ENCODE measurements at regions not wholly inside any gene's neighbourhood (a gene's known extent, or its start where the extent isn't known, plus 50 kb on each side); places are given as distances from the start of the nearest gene placed in this dataset.

DNA sequence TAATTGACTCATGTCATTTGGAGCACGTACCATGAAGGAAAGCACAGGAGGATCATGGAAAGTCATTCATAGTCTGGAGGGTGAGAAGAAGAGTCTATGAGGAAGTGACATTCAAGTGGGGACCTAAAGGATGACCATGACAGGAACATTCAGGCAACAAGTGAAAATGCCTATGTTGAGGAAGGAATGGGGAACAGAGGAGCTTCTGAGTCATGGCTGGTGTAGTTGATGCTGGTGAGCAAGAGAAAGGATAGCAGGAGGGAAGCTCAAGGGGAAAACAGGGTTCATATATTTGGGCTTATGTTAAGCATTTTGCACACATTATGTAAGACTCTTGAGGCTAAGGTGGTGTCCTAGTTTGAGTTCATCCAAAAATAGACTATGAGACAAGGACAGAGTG, 318.6 kb downstream of the HNRNPD start:
- no peak for TF ChIP-seq EZH2phosphoT487 (IDR thresholded peaks at IDR 0.05; ENCODE audit: borderline replicate concordance, low read length)
- TF ChIP-seq, protein P1, sequence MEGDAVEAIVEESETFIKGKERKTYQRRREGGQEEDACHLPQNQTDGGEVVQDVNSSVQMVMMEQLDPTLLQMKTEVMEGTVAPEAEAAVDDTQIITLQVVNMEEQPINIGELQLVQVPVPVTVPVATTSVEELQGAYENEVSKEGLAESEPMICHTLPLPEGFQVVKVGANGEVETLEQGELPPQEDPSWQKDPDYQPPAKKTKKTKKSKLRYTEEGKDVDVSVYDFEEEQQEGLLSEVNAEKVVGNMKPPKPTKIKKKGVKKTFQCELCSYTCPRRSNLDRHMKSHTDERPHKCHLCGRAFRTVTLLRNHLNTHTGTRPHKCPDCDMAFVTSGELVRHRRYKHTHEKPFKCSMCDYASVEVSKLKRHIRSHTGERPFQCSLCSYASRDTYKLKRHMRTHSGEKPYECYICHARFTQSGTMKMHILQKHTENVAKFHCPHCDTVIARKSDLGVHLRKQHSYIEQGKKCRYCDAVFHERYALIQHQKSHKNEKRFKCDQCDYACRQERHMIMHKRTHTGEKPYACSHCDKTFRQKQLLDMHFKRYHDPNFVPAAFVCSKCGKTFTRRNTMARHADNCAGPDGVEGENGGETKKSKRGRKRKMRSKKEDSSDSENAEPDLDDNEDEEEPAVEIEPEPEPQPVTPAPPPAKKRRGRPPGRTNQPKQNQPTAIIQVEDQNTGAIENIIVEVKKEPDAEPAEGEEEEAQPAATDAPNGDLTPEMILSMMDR (IDR thresholded peaks at IDR 0.05; ENCODE audit: low read depth, low read length, poor library complexity, severe bottlenecking): no peak
- Histone ChIP-seq H3K79me2 (ENCODE audit: control insufficient read depth, low read length) (no peaks in the 10 kb centered on the region), H3K4me2 (ENCODE audit: low read length) (no peak overlapping the region), H3K4me1 (ENCODE audit: control insufficient read depth, low read length) (no peaks in the 10 kb centered on the region), H3K4me3 (ENCODE audit: low read length) (no peak overlapping the region), H3K27me3 (ENCODE audit: control insufficient read depth, low read length) (no peaks in the 10 kb centered on the region), H3K36me3 (ENCODE audit: control insufficient read depth, low read length) (no peaks in the 10 kb centered on the region), H3K9me3 (ENCODE audit: control insufficient read depth, insufficient read depth, low read length) (no peaks in the 10 kb centered on the region), H3K27ac (ENCODE audit: low read depth, low read length) (no peak overlapping the region), H3F3A (ENCODE audit: control insufficient read depth, insufficient read depth) (no peaks in the 10 kb centered on the region), H3K9me2 (replicated peaks; ENCODE audit: control insufficient read depth, low read length) (no peaks in the 10 kb centered on the region), H4K20me1 (ENCODE audit: control insufficient read depth, insufficient read depth, low read depth, low read length) (no peaks in the 10 kb centered on the region)

DNA sequence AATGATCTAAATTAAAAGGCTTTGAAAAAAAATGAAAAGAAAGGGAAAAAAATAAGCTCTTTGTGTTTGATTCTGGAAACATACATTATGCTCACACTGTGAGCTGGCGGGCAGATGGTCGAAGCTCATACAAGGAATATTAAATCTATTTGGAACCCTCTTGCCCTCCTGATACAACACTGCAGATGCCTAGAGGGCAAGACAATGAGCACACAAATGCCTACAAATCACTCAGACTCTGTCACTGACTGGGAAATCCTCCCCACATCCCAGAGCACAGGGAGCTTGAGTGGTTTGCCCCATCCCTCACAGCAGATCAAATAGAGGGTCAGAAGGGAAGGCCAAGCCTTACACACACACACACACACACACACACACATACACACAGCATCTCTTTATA, 320.4 kb downstream of the HNRNPD start:
- H3K27ac ChIP-seq (ENCODE audit: low read depth, low read length): no peak overlapping the region
- no peaks in the 10 kb centered on the region for H4K20me1 ChIP-seq (ENCODE audit: control insufficient read depth, insufficient read depth, low read depth, low read length)
- H3K9me2 ChIP-seq (replicated peaks; ENCODE audit: control insufficient read depth, low read length): no peaks in the 10 kb centered on the region
- no peaks in the 10 kb centered on the region for H3K4me1 ChIP-seq (ENCODE audit: control insufficient read depth, low read length)
- no peak overlapping the region for H3K4me3 ChIP-seq (ENCODE audit: low read length)
- H3F3A ChIP-seq (ENCODE audit: control insufficient read depth, insufficient read depth): no peaks in the 10 kb centered on the region
- H3K27me3 ChIP-seq (ENCODE audit: control insufficient read depth, low read length): no peaks in the 10 kb centered on the region; the same call in 1 of the 2 replicates
- no peaks in the 10 kb centered on the region for H3K36me3 ChIP-seq (ENCODE audit: control insufficient read depth, low read length)
- no peak overlapping the region for H3K4me2 ChIP-seq (ENCODE audit: low read length)
- H3K79me2 ChIP-seq (ENCODE audit: control insufficient read depth, low read length): no peaks in the 10 kb centered on the region
- H3K9me3 ChIP-seq (ENCODE audit: control insufficient read depth, insufficient read depth, low read length): no peaks in the 10 kb centered on the region
- TF ChIP-seq, protein P1 (IDR thresholded peaks at IDR 0.05; ENCODE audit: low read depth, low read length, poor library complexity, severe bottlenecking): no peak
- TF ChIP-seq EZH2phosphoT487 (IDR thresholded peaks at IDR 0.05; ENCODE audit: borderline replicate concordance, low read length): no peak

DNA sequence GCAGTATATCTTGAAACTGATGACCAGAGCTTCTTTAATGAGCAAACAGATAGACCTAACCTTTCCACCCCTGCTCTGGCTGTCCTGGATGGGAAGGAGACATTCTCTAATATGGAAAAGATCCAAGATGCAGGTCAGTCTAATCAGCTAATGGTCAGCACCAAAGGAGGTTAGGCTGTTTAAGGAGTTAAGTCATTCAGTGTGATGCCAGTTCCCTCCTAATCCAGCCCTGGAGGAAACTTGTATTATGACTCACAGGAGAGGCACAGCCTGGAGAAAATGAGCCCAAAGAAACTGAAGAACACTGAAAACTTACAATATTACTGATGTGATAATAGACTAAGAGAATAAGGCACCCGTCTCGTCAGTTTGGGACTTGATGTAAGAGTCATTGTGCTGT, 323.0 kb downstream of the HNRNPD start:
- H3F3A ChIP-seq (ENCODE audit: control insufficient read depth, insufficient read depth): no peaks in the 10 kb centered on the region
- H3K4me2 ChIP-seq (ENCODE audit: low read length): no peak overlapping the region
- H3K27ac ChIP-seq (ENCODE audit: low read depth, low read length): no peak overlapping the region
- TF ChIP-seq EZH2phosphoT487 (IDR thresholded peaks at IDR 0.05; ENCODE audit: borderline replicate concordance, low read length): no peak
- TF ChIP-seq, protein P1 (IDR thresholded peaks at IDR 0.05; ENCODE audit: low read depth, low read length, poor library complexity, severe bottlenecking): no peak
- no peaks in the 10 kb centered on the region for H3K9me3 ChIP-seq (ENCODE audit: control insufficient read depth, insufficient read depth, low read length)
- H3K4me1 ChIP-seq (ENCODE audit: control insufficient read depth, low read length): no peaks in the 10 kb centered on the region
- no peaks in the 10 kb centered on the region for H3K79me2 ChIP-seq (ENCODE audit: control insufficient read depth, low read length)
- no peak overlapping the region for H3K4me3 ChIP-seq (ENCODE audit: low read length)
- no peaks in the 10 kb centered on the region for H3K9me2 ChIP-seq (replicated peaks; ENCODE audit: control insufficient read depth, low read length)
- H4K20me1 ChIP-seq (ENCODE audit: control insufficient read depth, insufficient read depth, low read depth, low read length): no peaks in the 10 kb centered on the region
- H3K27me3 ChIP-seq (ENCODE audit: control insufficient read depth, low read length): no peaks in the 10 kb centered on the region; the same call in 1 of the 2 replicates
- H3K36me3 ChIP-seq (ENCODE audit: control insufficient read depth, low read length): no peaks in the 10 kb centered on the region

Data from DOHH2 (cell line).